ENCODE measurements at regions not wholly inside any gene's neighbourhood (a gene's known extent, or its start where the extent isn't known, plus 50 kb on each side); places are given as distances from the start of the nearest gene placed in this dataset.
A peak's percentile ranks its signal among the peaks of the same experiment; 100 is the strongest.
"Not testable (repeated sequence)": the region's sequence is repeated elsewhere in the genome, so short reads cannot be mapped to it uniquely, and the experiment has no call there.

- intact Hi-C loops (cut with DNase I): no loop called here
- no peak for TF ChIP-seq POLR2A (IDR thresholded peaks at IDR 0.05)
- TF ChIP-seq, protein P1, sequence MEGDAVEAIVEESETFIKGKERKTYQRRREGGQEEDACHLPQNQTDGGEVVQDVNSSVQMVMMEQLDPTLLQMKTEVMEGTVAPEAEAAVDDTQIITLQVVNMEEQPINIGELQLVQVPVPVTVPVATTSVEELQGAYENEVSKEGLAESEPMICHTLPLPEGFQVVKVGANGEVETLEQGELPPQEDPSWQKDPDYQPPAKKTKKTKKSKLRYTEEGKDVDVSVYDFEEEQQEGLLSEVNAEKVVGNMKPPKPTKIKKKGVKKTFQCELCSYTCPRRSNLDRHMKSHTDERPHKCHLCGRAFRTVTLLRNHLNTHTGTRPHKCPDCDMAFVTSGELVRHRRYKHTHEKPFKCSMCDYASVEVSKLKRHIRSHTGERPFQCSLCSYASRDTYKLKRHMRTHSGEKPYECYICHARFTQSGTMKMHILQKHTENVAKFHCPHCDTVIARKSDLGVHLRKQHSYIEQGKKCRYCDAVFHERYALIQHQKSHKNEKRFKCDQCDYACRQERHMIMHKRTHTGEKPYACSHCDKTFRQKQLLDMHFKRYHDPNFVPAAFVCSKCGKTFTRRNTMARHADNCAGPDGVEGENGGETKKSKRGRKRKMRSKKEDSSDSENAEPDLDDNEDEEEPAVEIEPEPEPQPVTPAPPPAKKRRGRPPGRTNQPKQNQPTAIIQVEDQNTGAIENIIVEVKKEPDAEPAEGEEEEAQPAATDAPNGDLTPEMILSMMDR (IDR thresholded peaks at IDR 0.05): no peak
- Histone ChIP-seq H3K4me1 (replicated peaks in 1 of 2) (peaks cover 6 to 13% of the 10 kb centered on the region in 2 donors), H3K9me3 (replicated peaks in 1 of 3) (no peaks in the 10 kb centered on the region), H3K27me3 (no peaks in the 10 kb centered on the region), H3K4me3 (no peak overlapping the region), H3K27ac (no peak overlapping the region), H3K36me3 (replicated peaks in 1 of 2) (no peaks in the 10 kb centered on the region)
- 54 to 63% (median 59%) methylated on average over 5 of the region's 5 CpGs for WGBS, 4 donors
- no peak for DNase-seq
Observed at GRCh38 chr11:47928426-47928825, 51.9 kb upstream of the PTPRJ start.

DNA sequence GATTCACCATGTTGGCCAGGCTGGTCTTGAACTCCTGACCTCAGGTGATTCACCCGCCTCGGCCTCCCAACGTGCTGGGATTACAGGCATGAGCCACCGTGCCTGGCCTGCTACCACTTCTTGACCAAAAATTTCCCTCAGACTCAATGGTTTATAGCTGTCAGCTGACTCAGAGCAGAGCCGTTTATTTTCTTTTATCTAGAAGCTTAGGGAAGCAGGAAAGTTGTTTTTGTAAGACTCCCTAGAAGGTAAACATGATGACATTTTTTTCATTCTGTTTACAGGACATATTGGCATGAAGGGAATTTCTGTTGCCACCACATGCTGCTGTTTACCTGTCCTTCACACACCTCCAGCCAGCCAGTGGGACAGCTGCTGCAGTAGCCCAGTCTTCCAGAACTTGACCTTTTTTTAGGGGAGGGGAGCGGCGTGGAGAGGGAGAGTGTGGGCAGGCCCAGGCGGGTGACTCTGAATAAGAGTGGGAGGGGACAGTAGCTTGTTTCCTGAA is 56.1 kb upstream of the PTPRJ start:
- Histone ChIP-seq H3K36me3 (replicated peaks in 1 of 2) (no peaks in the 10 kb centered on the region), H3K4me1 (replicated peaks in 1 of 2) (peaks cover 8 to 14% of the 10 kb centered on the region in 2 donors), H3K27ac (peak overlapping the region; percentile 57 to 78 (median 65)), H3K27me3 (no peaks in the 10 kb centered on the region), H3K4me3 (no peak overlapping the region), H3K9me3 (replicated peaks in 1 of 3) (no peaks in the 10 kb centered on the region)
- intact Hi-C loops (cut with DNase I): no loop called here
- TF ChIP-seq, protein P1 (IDR thresholded peaks at IDR 0.05): no peak
- peak in 1 of 2 donors; percentile 0 for TF ChIP-seq POLR2A (IDR thresholded peaks at IDR 0.05)
- 23 to 29% (median 27%) methylated on average over 8 of the region's 8 CpGs for WGBS, 4 donors
- DNase-seq: peak; percentile 48 to 88 (median 80)

GRCh38 chr11:47923667-47924066 is 56.7 kb upstream of the PTPRJ start:
- H3K9me3 ChIP-seq (replicated peaks in 1 of 3): no peaks in the 10 kb centered on the region
- intact Hi-C loops (cut with DNase I): no loop called here
- H3K4me3 ChIP-seq: no peak overlapping the region
- peak in 1 of 2 donors; percentile 1 for TF ChIP-seq POLR2A (IDR thresholded peaks at IDR 0.05)
- TF ChIP-seq, protein P1 (IDR thresholded peaks at IDR 0.05): no peak
- H3K27ac ChIP-seq: peak overlapping the region in 4 of 5 donors; percentile 58 to 78 (median 71)
- no peaks in the 10 kb centered on the region for H3K36me3 ChIP-seq (replicated peaks in 1 of 2)
- peaks cover 13 to 14% of the 10 kb centered on the region in 2 donors for H3K4me1 ChIP-seq (replicated peaks in 1 of 2)
- WGBS, 4 donors: 26 to 43% (median 29%) methylated on average over 4 of the region's 4 CpGs
- DNase-seq: peak in 6 of 7 donors; percentile 49 to 66 (median 58)
- H3K27me3 ChIP-seq: no peaks in the 10 kb centered on the region

GRCh38 chr11:47921080-47921555 is 59.2 kb upstream of the PTPRJ start:
- H3K9me3 ChIP-seq (replicated peaks in 1 of 3); H3K27ac ChIP-seq; DNase-seq; H3K4me3 ChIP-seq; H3K27me3 ChIP-seq; H3K36me3 ChIP-seq (replicated peaks in 1 of 2); intact Hi-C loops (cut with DNase I): not testable (repeated sequence)
- WGBS, 4 donors: 91 to 95% (median 93%) methylated on average over 6 of the region's 6 CpGs
- H3K4me1 ChIP-seq (replicated peaks in 1 of 2): peaks cover 28 to 37% of the 10 kb centered on the region in 2 donors
